ENCODE measurements at regions not wholly inside any gene's neighbourhood (a gene's known extent, or its start where the extent isn't known, plus 50 kb on each side); places are given as distances from the start of the nearest gene placed in this dataset.

DNA sequence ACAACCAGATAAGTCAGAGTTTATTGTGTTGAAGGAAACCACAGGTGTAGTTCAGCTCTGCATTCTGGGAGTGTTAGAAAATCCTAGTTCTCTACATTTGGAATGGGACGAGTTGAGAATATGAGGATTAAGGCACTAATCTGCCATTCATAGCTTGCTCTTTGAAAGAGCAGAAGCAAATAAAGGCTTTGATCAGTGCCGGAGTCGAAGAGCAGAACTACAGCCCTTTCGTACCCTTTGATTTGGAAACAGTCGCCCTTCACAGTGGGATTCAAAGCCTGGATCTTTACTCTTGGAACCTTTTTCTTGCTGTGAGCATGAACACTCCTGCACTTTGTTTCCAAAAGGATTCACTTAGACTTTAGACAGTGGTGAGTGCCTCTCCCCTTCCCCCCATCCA lies 523.9 kb upstream of the POU3F2 start (continued):
- TF ChIP-seq, protein P1, sequence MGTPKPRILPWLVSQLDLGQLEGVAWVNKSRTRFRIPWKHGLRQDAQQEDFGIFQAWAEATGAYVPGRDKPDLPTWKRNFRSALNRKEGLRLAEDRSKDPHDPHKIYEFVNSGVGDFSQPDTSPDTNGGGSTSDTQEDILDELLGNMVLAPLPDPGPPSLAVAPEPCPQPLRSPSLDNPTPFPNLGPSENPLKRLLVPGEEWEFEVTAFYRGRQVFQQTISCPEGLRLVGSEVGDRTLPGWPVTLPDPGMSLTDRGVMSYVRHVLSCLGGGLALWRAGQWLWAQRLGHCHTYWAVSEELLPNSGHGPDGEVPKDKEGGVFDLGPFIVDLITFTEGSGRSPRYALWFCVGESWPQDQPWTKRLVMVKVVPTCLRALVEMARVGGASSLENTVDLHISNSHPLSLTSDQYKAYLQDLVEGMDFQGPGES (IDR thresholded peaks at IDR 0.05; ENCODE audit: low read depth, low read length) = no peak
- no peak for TF ChIP-seq RCOR1 (IDR thresholded peaks at IDR 0.05; ENCODE audit: low read length)
- no peak for TF ChIP-seq NRF1 (IDR thresholded peaks at IDR 0.05; ENCODE audit: low read depth, low read length)
- no peak for TF ChIP-seq FOSL2 (IDR thresholded peaks at IDR 0.05; ENCODE audit: borderline replicate concordance, low read depth)
- no peak for TF ChIP-seq RFX5 (IDR thresholded peaks at IDR 0.05; ENCODE audit: low read length)
- TF ChIP-seq, protein P2, sequence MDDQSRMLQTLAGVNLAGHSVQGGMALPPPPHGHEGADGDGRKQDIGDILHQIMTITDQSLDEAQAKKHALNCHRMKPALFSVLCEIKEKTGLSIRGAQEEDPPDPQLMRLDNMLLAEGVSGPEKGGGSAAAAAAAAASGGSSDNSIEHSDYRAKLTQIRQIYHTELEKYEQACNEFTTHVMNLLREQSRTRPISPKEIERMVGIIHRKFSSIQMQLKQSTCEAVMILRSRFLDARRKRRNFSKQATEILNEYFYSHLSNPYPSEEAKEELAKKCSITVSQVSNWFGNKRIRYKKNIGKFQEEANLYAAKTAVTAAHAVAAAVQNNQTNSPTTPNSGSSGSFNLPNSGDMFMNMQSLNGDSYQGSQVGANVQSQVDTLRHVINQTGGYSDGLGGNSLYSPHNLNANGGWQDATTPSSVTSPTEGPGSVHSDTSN (IDR thresholded peaks at IDR 0.05) = no peak

DNA sequence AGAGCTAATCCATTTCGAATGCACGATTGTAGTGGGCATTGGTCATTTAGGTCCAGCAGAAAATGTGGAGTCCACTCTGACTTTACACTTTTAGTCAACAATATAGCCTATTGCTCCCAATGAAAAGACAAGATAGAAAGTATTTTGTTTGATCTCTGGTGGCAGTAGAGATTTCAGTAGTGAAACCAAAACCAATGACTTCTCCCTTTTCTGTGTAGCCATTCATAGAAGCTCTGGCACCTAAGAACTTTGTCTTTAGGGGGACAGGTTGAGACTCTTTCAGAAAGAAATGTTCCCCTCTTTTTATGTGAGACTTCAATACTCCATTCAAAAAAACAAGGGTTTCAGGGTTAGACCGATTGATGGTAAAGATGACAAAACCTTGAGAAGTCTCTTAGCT lies 510.8 kb upstream of the POU3F2 start:
- Histone ChIP-seq H3K36me3 (replicated peaks in 1 of 2; ENCODE audit: control insufficient read depth in 1 of 2, insufficient read depth in 2 of 2, low read length in 1 of 2) (no peaks in the 10 kb centered on the region), H4K20me1 (ENCODE audit: insufficient read depth) (no peaks in the 10 kb centered on the region), H3K9ac (no peak overlapping the region), H3K4me2 (no peak overlapping the region), H3K4me1 (ENCODE audit: control insufficient read depth in 1 of 2, insufficient read depth in 2 of 2, low read depth in 1 of 2, low read length in 1 of 2) (no peaks in the 10 kb centered on the region), H3F3A (replicated peaks; ENCODE audit: insufficient read depth) (no peaks in the 10 kb centered on the region), H3K9me3 (no peaks in the 10 kb centered on the region), H2AFZ (ENCODE audit: low read depth) (no peak overlapping the region), H3K27ac (ENCODE audit: low read depth in 2 of 2, low read length in 1 of 2) (no peak overlapping the region), H3K27me3 (ENCODE audit: insufficient read depth) (no peaks in the 10 kb centered on the region), H3K79me2 (ENCODE audit: insufficient read depth) (no peaks in the 10 kb centered on the region), H3K4me3 (ENCODE audit: low read depth in 2 of 2, low read length in 1 of 2) (no peak overlapping the region), H3K9me2 (no peaks in the 10 kb centered on the region)
- 22% methylated on average over 3 of the region's 3 CpGs for WGBS (ENCODE audit: low lambda C conversion rate)
- ChIA-PET POLR2A (no interaction called here), CTCF (no interaction called here)
- TF ChIP-seq, protein P3, sequence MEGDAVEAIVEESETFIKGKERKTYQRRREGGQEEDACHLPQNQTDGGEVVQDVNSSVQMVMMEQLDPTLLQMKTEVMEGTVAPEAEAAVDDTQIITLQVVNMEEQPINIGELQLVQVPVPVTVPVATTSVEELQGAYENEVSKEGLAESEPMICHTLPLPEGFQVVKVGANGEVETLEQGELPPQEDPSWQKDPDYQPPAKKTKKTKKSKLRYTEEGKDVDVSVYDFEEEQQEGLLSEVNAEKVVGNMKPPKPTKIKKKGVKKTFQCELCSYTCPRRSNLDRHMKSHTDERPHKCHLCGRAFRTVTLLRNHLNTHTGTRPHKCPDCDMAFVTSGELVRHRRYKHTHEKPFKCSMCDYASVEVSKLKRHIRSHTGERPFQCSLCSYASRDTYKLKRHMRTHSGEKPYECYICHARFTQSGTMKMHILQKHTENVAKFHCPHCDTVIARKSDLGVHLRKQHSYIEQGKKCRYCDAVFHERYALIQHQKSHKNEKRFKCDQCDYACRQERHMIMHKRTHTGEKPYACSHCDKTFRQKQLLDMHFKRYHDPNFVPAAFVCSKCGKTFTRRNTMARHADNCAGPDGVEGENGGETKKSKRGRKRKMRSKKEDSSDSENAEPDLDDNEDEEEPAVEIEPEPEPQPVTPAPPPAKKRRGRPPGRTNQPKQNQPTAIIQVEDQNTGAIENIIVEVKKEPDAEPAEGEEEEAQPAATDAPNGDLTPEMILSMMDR (IDR thresholded peaks at IDR 0.05) = no peak
- no peak for TF ChIP-seq TCF12 (IDR thresholded peaks at IDR 0.05)
- DNase-seq = no peak

DNA sequence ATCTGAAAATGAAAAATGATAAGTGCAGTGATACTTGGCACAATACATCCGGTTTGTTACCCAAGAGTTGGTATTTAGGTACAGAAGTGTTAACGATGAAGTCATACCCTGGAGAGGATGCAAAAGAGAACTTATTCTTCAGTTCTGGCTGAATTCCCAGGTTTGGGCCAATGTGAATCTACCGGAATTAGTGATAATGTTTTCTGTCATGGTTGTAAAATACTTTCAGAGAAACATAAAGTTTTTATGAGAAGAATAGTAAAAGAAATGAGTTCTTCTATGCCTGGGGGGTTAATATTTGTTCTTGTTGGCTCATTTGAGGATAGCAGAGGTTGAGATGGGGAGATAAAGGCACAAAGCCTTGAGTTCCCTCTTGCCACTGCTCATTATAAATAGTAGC lies 509.9 kb upstream of the POU3F2 start:
- H3K27me3 ChIP-seq (ENCODE audit: insufficient read depth) = no peaks in the 10 kb centered on the region
- no peaks in the 10 kb centered on the region for H3K36me3 ChIP-seq (replicated peaks in 1 of 2; ENCODE audit: control insufficient read depth in 1 of 2, insufficient read depth in 2 of 2, low read length in 1 of 2)
- ChIA-PET CTCF (no interaction called here), POLR2A (no interaction called here)
- no peak overlapping the region for H3K27ac ChIP-seq (ENCODE audit: low read depth in 2 of 2, low read length in 1 of 2)
- H4K20me1 ChIP-seq (ENCODE audit: insufficient read depth) = no peaks in the 10 kb centered on the region
- H3K9me3 ChIP-seq = no peaks in the 10 kb centered on the region
- no peak overlapping the region for H3K4me3 ChIP-seq (ENCODE audit: low read depth in 2 of 2, low read length in 1 of 2)
- TF ChIP-seq RFX5 (IDR thresholded peaks at IDR 0.05; ENCODE audit: low read length) (no peak), NFIC (IDR thresholded peaks at IDR 0.05; ENCODE audit: borderline replicate concordance) (no peak), NRF1 (IDR thresholded peaks at IDR 0.05; ENCODE audit: low read depth, low read length) (no peak)
- TF ChIP-seq, protein P1 (IDR thresholded peaks at IDR 0.05; ENCODE audit: low read depth, low read length) = no peak
- no peaks in the 10 kb centered on the region for H3K4me1 ChIP-seq (ENCODE audit: control insufficient read depth in 1 of 2, insufficient read depth in 2 of 2, low read depth in 1 of 2, low read length in 1 of 2)
- H2AFZ ChIP-seq (ENCODE audit: low read depth) = no peak overlapping the region
- H3K9ac ChIP-seq = no peak overlapping the region
- H3K79me2 ChIP-seq (ENCODE audit: insufficient read depth) = no peaks in the 10 kb centered on the region
- DNase-seq = no peak
- no peak overlapping the region for H3K4me2 ChIP-seq
- 30% methylated on average over 3 of the region's 3 CpGs for whole genome bisulfite sequencing (ENCODE audit: low lambda C conversion rate)
- H3K9me2 ChIP-seq = no peaks in the 10 kb centered on the region
- H3F3A ChIP-seq (replicated peaks; ENCODE audit: insufficient read depth) = no peaks in the 10 kb centered on the region
